Testis (tissue), 2 donors: ENCODE measurements at regions not wholly inside any gene's neighbourhood (a gene's known extent, or its start where the extent isn't known, plus 50 kb on each side); places are given as distances from the start of the nearest gene placed in this dataset.

Source experiments
- POLR2A ChIP-seq: fragments of 450-650 bp; IDR thresholded peaks from one replicate; pipeline ENCODE4 v1.6.1; 2017; ENCODE audit warnings: antibody characterized with exemption, mild to moderate bottlenecking, moderate library complexity
- TF ChIP-seq, protein P1 (sequence below), 3 experiments: fragments of 450-650 bp in 2 of 3; fragments of 200-600 bp in 1 of 3; sonication (generic) in 1 of 3; IDR thresholded peaks; one replicate each; pipeline ENCODE4 v1.5.1; 2016 to 2019; ENCODE audit warnings: antibody characterized with exemption in 3 of 3, mild to moderate bottlenecking in 2 of 3, moderate library complexity in 1 of 3

- TF ChIP-seq, protein P1, sequence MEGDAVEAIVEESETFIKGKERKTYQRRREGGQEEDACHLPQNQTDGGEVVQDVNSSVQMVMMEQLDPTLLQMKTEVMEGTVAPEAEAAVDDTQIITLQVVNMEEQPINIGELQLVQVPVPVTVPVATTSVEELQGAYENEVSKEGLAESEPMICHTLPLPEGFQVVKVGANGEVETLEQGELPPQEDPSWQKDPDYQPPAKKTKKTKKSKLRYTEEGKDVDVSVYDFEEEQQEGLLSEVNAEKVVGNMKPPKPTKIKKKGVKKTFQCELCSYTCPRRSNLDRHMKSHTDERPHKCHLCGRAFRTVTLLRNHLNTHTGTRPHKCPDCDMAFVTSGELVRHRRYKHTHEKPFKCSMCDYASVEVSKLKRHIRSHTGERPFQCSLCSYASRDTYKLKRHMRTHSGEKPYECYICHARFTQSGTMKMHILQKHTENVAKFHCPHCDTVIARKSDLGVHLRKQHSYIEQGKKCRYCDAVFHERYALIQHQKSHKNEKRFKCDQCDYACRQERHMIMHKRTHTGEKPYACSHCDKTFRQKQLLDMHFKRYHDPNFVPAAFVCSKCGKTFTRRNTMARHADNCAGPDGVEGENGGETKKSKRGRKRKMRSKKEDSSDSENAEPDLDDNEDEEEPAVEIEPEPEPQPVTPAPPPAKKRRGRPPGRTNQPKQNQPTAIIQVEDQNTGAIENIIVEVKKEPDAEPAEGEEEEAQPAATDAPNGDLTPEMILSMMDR (IDR thresholded peaks at IDR 0.05), result no peak
- TF ChIP-seq POLR2A, result no peak
Measured at GRCh38 chr13:63842102-63842501, 2426.5 kb upstream of the PCDH20 start.
